ENCODE measurements at regions not wholly inside any gene's neighbourhood (a gene's known extent, or its start where the extent isn't known, plus 50 kb on each side); places are given as distances from the start of the nearest gene placed in this dataset.

GRCh38 chrX:45845142-45845541 is 644.5 kb upstream of the DIPK2B start:
- no peak for TF ChIP-seq CTCF (IDR thresholded peaks at IDR 0.05)
- TF ChIP-seq ZFX (IDR thresholded peaks at IDR 0.05; ENCODE audit: borderline replicate concordance) = no peak
